GM18502 (cell line): ENCODE measurements at regions not wholly inside any gene's neighbourhood (a gene's known extent, or its start where the extent isn't known, plus 50 kb on each side); places are given as distances from the start of the nearest gene placed in this dataset.

Source experiments
- ATAC-seq: cut with Tn5 transposase; IDR thresholded peaks from one replicate; pipeline ENCODE4 v1.9.1; 2021; ENCODE audit warnings: mild to moderate bottlenecking; ENCODE audit not compliant: unreplicated experiment, poor library complexity

- no peak for ATAC-seq
These were observed 126.7 kb upstream of the AGA start for GRCh38 chr4:177568931-177569330.

DNA sequence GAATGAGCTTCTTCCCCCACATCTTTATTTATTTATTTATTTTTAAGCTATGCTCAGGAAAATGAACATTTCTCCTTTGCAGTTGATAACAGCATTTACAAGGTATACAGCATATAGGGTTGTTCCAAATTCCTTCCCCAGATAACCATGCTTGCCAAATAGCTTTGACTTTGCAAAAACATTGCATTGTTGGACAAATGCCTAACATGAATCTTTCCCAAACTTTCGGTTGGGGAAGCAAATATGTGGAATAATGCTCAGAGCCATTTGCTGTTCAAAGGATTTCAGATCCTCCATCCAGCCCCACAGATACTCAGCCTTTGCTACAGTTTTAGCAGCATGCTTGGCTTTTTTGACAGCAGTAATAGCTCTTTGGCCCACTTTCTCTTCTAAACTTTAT, 127.2 kb upstream of the AGA start:
- no peak for ATAC-seq

GRCh38 chr4:177573507-177573906, 131.3 kb upstream of the AGA start:
- no peak for ATAC-seq

GRCh38 chr4:177574446-177574845, 132.2 kb upstream of the AGA start:
- ATAC-seq = no peak

DNA sequence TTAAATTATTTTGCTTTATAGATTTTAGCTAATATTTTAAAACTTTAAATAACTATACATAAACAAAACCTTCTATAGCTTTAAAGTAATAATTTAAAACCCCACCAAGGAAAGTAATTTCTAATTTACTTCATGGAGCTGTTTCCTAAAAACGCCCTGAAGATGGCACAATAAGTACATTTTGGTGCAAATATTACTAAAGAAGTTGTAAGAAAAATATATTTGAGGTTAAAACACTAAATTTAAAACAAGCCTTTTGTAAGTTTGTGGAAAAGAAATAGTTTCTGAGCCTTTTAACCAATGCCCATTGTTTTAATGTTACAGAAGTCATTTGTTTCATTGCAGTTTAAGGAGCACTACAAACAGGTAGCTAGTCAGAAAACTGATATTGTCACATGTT, 137.4 kb upstream of the AGA start:
- no peak for ATAC-seq

DNA sequence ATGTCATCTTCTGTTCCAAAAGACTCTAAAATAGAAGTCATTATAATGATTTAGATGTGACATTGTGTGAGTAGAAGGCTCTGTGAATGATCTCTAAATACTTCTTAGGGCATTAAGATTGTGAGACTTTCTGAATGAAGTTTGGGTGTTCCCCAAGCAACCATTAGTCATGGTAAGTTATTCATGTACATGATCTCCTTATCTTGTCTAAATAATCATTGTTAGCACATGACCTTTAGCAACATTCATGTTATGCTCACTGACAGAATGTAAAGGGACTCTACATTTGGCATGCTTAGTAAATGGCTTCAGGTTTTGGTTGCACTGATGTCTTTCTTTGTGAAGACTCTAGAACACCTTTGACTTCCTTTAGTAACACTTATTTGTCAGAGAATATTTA, 140.8 kb upstream of the AGA start:
- no peak for ATAC-seq

GRCh38 chr4:177587989-177588388, 145.8 kb upstream of the AGA start:
- ATAC-seq = no peak

DNA sequence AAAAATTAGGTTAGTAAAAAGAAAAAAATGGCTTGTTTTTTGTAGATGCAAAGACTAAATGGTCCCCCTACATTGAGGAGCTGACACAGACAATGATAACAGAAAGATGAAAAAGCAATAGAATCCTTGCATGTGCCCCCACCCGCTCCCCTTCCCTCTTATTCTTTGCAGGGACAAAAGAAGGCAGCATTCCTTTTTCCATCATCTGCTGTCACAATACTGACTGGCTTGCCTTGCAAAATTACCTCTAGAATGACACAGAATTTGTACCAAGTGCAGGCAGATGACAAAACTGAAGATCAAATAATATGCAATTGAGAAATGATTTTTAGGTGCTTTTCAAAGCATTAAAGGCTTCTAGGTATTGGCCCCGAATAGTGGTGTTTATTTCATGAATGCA, 153.1 kb upstream of the AGA start:
- ATAC-seq = no peak

DNA sequence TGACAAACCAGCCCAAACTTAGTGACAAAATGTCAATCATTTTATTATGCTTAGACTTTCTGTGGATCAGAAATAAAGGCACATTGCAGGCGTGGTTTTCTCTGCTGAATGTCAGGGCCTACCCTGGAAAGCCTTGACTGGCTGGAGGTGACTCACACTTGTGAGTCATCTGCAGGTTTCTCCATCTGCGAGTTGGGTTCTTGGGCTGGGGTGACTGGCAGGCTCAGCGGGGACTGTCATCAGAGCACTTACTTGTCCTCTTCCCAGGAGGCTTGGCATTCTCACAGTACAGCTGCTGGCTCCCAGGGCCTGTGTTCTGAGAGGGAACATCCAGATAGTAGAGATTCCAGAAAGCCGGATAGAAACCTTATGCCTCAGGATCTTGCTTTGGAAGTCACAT, 153.8 kb upstream of the AGA start:
- ATAC-seq = no peak

DNA sequence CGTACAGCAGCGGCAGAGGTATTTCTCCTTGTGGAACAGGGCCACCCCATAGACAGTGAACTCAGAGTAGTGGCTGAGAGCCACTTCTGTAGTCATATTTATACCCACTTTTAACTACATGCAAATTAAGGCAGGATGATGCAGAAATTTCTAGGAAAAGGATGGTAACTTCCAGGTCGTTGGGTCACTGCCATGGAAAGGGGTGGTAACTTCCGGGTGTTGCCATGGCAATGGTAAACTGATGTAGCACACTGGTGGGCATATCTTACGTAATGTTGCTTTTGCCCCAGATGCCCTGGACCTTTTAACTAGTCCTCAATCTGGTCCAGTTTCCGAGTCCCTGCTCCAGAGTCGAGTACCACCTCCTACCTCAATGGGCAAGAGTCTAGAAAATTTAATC, 154.8 kb upstream of the AGA start:
- ATAC-seq = no peak

- ATAC-seq = no peak
These were observed 163.0 kb upstream of the AGA start for GRCh38 chr4:177605252-177605651.

- ATAC-seq = no peak
These were observed 164.9 kb upstream of the AGA start for GRCh38 chr4:177607111-177607573.

- ATAC-seq = no peak
These were observed 169.9 kb upstream of the AGA start for GRCh38 chr4:177611974-177612664.

DNA sequence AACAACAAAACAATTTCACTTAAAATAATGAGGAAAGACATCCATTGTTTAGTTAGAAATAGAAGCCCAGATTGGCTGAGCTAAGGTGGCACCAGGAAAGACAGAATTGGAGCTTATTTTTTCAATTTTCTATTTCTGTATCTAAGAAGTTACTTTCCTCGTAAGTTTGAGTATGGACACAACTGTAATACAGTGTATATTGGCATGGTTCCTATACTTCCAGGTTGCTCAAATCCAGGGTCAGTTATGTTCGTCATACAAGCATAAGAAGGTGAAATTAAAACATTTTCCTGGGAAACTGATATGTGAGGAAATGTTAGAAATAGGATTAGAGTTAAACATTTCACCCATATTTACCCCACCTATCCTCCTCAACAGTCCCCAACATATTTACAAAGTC, 170.4 kb upstream of the AGA start:
- no peak for ATAC-seq

DNA sequence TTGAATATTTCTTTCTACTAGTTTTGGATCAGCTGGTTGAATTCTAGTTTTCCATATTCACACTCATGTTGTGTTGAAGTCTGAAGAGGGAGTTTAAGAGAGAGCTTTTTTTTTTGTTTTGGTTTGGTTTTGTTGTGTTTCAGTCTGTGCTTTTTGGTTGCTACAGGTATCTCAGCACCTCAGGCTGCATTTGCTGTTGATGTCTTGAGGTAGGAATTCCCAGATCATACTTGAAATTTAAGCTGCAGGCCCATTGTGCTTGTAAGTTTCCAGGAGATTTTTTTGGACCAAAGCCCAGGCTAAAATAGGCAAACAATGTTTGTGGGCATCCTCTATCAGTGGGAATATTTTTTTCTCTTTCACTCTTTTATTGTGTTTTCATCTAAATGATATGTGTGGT, 190.2 kb upstream of the AGA start:
- ATAC-seq = no peak

DNA sequence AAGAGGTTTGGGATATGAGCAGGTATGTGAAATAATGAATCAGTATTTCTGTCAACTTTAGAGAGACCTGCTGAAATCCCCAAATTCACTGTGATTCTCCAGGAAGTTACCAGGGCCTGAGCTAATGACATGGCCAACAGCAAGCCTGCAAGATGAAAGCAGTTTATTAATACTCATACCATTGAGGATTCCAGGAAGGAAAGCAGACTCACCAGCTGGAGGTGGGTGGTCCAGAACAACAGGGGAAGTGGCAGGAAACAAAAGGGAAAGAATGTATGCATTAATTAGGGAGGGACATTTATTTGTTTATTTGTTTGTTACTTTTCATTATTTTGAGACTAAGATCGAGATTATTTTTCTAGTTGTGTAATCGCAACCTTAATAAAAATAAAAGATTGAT, 196.6 kb upstream of the AGA start:
- ATAC-seq = no peak

GRCh38 chr4:177640864-177641263, 198.6 kb upstream of the AGA start:
- no peak for ATAC-seq

DNA sequence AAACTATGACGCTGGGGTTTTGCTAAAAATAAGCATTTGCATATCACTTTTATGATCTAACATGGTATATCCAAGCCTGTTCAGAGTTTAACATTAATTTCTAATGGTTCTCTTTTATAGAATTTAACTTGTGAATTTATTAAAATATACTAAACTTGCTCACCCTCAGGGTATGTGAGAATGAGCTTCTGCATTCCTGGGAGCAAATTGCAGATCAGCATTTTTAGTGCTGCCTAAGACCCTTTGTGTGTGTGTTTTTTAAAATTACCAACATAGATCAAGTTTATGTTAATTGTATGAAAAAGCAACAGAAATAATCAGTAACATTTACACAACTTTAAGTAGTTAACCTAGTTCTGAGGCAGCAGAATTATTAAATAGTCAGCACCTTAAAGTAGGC, 218.0 kb upstream of the AGA start:
- no peak for ATAC-seq

- no peak for ATAC-seq
These were observed 225.4 kb upstream of the AGA start for GRCh38 chr4:177667687-177668086.

DNA sequence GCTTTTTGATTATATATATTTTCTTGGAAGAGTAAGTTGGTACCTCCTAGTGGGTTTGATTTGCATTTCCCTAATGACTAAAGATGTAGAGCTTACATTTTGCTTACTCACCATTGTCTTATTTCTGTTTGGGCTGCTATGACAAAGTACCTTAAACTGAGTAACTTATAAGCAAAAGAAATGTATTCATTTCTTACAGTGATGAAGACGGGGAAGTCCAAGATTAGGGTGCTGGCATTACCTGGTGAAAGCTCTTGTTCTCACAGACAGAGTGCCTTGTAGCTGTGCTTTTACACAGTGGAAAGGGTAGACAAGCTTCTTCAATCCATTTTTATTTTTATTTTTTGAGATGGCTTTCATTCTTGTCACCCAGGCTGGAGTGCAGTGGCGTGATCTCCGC, 229.2 kb upstream of the AGA start:
- ATAC-seq = no peak

- ATAC-seq = no peak
These were observed 229.6 kb upstream of the AGA start for GRCh38 chr4:177671845-177672244.

- ATAC-seq = no peak
These were observed 231.8 kb upstream of the AGA start for GRCh38 chr4:177673985-177674489.

DNA sequence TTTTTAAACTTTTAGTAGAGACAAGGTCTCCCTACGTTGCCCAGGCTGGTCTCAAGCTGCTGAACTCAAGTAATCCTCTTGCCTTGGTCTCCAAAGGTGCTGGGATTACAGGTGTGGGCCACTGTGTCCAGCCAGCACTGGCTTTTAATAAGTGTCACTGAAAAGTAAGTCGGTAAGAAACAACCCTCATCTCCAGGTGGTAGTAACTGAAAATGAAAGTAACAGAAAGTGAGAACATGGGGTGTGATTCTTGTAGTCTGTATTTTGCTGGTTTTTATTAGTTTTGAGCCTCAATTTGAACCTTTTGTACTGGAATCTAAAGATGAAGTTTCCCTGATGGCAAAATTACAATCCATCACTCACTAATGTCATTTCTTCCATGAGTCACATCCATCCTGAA, 238.1 kb upstream of the AGA start:
- no peak for ATAC-seq
